Stimulated activated naive CD8-positive, alpha-beta T cell treated with anti-CD3 and anti-CD28 coated beads, Interleukin-15, amount 100 ng/mL, for 72 hours (primary cell): ENCODE measurements at regions not wholly inside any gene's neighbourhood (a gene's known extent, or its start where the extent isn't known, plus 50 kb on each side); places are given as distances from the start of the nearest gene placed in this dataset.
"Not testable (repeated sequence)": the region's sequence is repeated elsewhere in the genome, so short reads cannot be mapped to it uniquely, and the experiment has no call there.

Source experiments
- ATAC-seq: fragments of 150-1000 bp; cut with Tn5 transposase; 2 replicates; pipeline ENCODE4 v1.10.0; 2021; ENCODE audit warnings: mild to moderate bottlenecking, moderate library complexity
- DNase-seq, 2 donors: peaks; one replicate each; pipeline ENCODE4 v3.0.0; 2021 to 2022
- H3K27ac Mint-ChIP-seq, 2 donors: one replicate each; pipeline ENCODE4 v1.8.0; 2022; ENCODE audit warnings: mild to moderate bottlenecking in 2 of 2, mixed read lengths in 2 of 2, moderate library complexity in 2 of 2
- H3K27me3 Mint-ChIP-seq: one replicate; pipeline ENCODE4 v1.8.0; 2022; ENCODE audit warnings: mixed read lengths
- H3K4me1 Mint-ChIP-seq: one replicate; pipeline ENCODE4 v1.8.0; 2022; ENCODE audit warnings: mild to moderate bottlenecking, mixed read lengths
- H3K4me3 Mint-ChIP-seq, 2 donors: one replicate each; pipeline ENCODE4 v1.8.0; 2022; ENCODE audit warnings: mild to moderate bottlenecking in 2 of 2, mixed read lengths in 2 of 2, moderate library complexity in 1 of 2
- H3K9me3 Mint-ChIP-seq, 2 donors: one replicate each; pipeline ENCODE4 v1.8.0; 2022; ENCODE audit warnings: mixed read lengths in 2 of 2

GRCh38 chr18:78786776-78787175 is 192.8 kb upstream of the SALL3 start:
- peaks cover 9% of the 10 kb centered on the region for H3K27me3 Mint-ChIP-seq
- no peak for ATAC-seq
- H3K4me3 Mint-ChIP-seq, result no peak overlapping the region
- H3K27ac Mint-ChIP-seq, result no peak overlapping the region
- H3K9me3 Mint-ChIP-seq, result no peaks in the 10 kb centered on the region
- no peaks in the 10 kb centered on the region for H3K4me1 Mint-ChIP-seq
- no peak for DNase-seq

- ATAC-seq, result no peak
Measured at GRCh38 chr18:78787751-78788150, 191.9 kb upstream of the SALL3 start.

GRCh38 chr18:78788161-78788560 is 191.5 kb upstream of the SALL3 start:
- H3K4me1 Mint-ChIP-seq, result no peaks in the 10 kb centered on the region
- H3K27ac Mint-ChIP-seq, result no peak overlapping the region
- H3K9me3 Mint-ChIP-seq, result no peaks in the 10 kb centered on the region
- ATAC-seq, result no peak
- H3K27me3 Mint-ChIP-seq, result peaks cover 9% of the 10 kb centered on the region
- DNase-seq, result no peak
- H3K4me3 Mint-ChIP-seq, result no peak overlapping the region

More at GRCh38 chr18:78787751-78788150, 191.9 kb upstream of the SALL3 start:
- Mint-ChIP-seq H3K27me3 (peaks cover 9% of the 10 kb centered on the region), H3K4me3 (no peak overlapping the region), H3K27ac (no peak overlapping the region), H3K4me1 (no peaks in the 10 kb centered on the region), H3K9me3 (no peaks in the 10 kb centered on the region)
- no peak for DNase-seq

GRCh38 chr18:78789850-78790249 is 189.8 kb upstream of the SALL3 start:
- DNase-seq (no peak), ATAC-seq (no peak)
- Mint-ChIP-seq H3K4me1 (no peaks in the 10 kb centered on the region), H3K27ac (no peak overlapping the region), H3K27me3 (peaks cover 9% of the 10 kb centered on the region), H3K9me3 (no peaks in the 10 kb centered on the region), H3K4me3 (no peak overlapping the region)

- Mint-ChIP-seq H3K9me3 (no peaks in the 10 kb centered on the region), H3K27ac (peak overlapping the region in 1 of 2 donors; percentile 19), H3K4me3 (no peak overlapping the region), H3K4me1 (no peaks in the 10 kb centered on the region), H3K27me3 (peaks cover 9% of the 10 kb centered on the region)
- no peak for DNase-seq
- peak; percentile 20 for ATAC-seq
Measured at GRCh38 chr18:78790511-78790910, 189.1 kb upstream of the SALL3 start.

- Mint-ChIP-seq H3K4me1 (no peaks in the 10 kb centered on the region), H3K4me3 (no peak overlapping the region), H3K27ac (no peak overlapping the region), H3K27me3 (peaks cover 9% of the 10 kb centered on the region), H3K9me3 (no peaks in the 10 kb centered on the region)
- DNase-seq (no peak), ATAC-seq (no peak)
Measured at GRCh38 chr18:78790960-78791359, 188.7 kb upstream of the SALL3 start.

GRCh38 chr18:78792094-78792493 is 187.5 kb upstream of the SALL3 start:
- no peak overlapping the region for H3K4me3 Mint-ChIP-seq
- DNase-seq (no peak), ATAC-seq (no peak)
- no peaks in the 10 kb centered on the region for H3K4me1 Mint-ChIP-seq
- no peak overlapping the region for H3K27ac Mint-ChIP-seq
- no peaks in the 10 kb centered on the region for H3K9me3 Mint-ChIP-seq
- H3K27me3 Mint-ChIP-seq, result peaks cover 9% of the 10 kb centered on the region

GRCh38 chr18:78792736-78793135 is 186.9 kb upstream of the SALL3 start:
- H3K27ac Mint-ChIP-seq, result no peak overlapping the region
- H3K4me3 Mint-ChIP-seq, result no peak overlapping the region
- no peaks in the 10 kb centered on the region for H3K4me1 Mint-ChIP-seq

GRCh38 chr18:78793313-78794070 is 186.1 kb upstream of the SALL3 start:
- Mint-ChIP-seq H3K27me3 (peaks cover 9% of the 10 kb centered on the region), H3K9me3 (no peaks in the 10 kb centered on the region), H3K27ac (no peak overlapping the region), H3K4me1 (no peaks in the 10 kb centered on the region), H3K4me3 (no peak overlapping the region)
- ATAC-seq (no peak), DNase-seq (no peak)

More at GRCh38 chr18:78792736-78793135, 186.9 kb upstream of the SALL3 start:
- ATAC-seq, result no peak
- Mint-ChIP-seq H3K9me3 (no peaks in the 10 kb centered on the region), H3K27me3 (peaks cover 9% of the 10 kb centered on the region)
- DNase-seq, result no peak

GRCh38 chr18:78794071-78794430 is 185.6 kb upstream of the SALL3 start:
- Mint-ChIP-seq H3K27ac (no peak overlapping the region), H3K9me3 (no peaks in the 10 kb centered on the region), H3K4me1 (no peaks in the 10 kb centered on the region), H3K27me3 (peaks cover 9% of the 10 kb centered on the region), H3K4me3 (no peak overlapping the region)
- ATAC-seq, result no peak
- no peak for DNase-seq

- ATAC-seq, result no peak
Measured at GRCh38 chr18:78796693-78797455, 182.7 kb upstream of the SALL3 start.

GRCh38 chr18:78797499-78797898 is 182.1 kb upstream of the SALL3 start:
- Mint-ChIP-seq H3K27ac (no peak overlapping the region), H3K27me3 (no peaks in the 10 kb centered on the region), H3K4me1 (no peaks in the 10 kb centered on the region), H3K9me3 (no peaks in the 10 kb centered on the region), H3K4me3 (no peak overlapping the region)
- DNase-seq (no peak), ATAC-seq (no peak)

More at GRCh38 chr18:78796693-78797455, 182.7 kb upstream of the SALL3 start:
- H3K4me3 Mint-ChIP-seq, result no peak overlapping the region
- no peak overlapping the region for H3K27ac Mint-ChIP-seq
- H3K4me1 Mint-ChIP-seq, result no peaks in the 10 kb centered on the region
- H3K9me3 Mint-ChIP-seq, result no peaks in the 10 kb centered on the region
- DNase-seq, result no peak
- H3K27me3 Mint-ChIP-seq, result no peaks in the 10 kb centered on the region

GRCh38 chr18:78798402-78799175 is 181.0 kb upstream of the SALL3 start:
- ATAC-seq, result peak; percentile 39
- H3K27ac Mint-ChIP-seq, result no peak overlapping the region
- no peaks in the 10 kb centered on the region for H3K9me3 Mint-ChIP-seq
- no peaks in the 10 kb centered on the region for H3K27me3 Mint-ChIP-seq
- DNase-seq, result no peak
- no peak overlapping the region for H3K4me3 Mint-ChIP-seq
- H3K4me1 Mint-ChIP-seq, result no peaks in the 10 kb centered on the region

GRCh38 chr18:78799382-78800089 is 180.1 kb upstream of the SALL3 start:
- ATAC-seq, result peak; percentile 33
- no peaks in the 10 kb centered on the region for H3K27me3 Mint-ChIP-seq

GRCh38 chr18:78800102-78800851 is 179.3 kb upstream of the SALL3 start:
- H3K4me1 Mint-ChIP-seq, DNase-seq, H3K27me3 Mint-ChIP-seq, ATAC-seq, H3K9me3 Mint-ChIP-seq, H3K4me3 Mint-ChIP-seq, H3K27ac Mint-ChIP-seq: not testable (repeated sequence)

More at GRCh38 chr18:78799382-78800089, 180.1 kb upstream of the SALL3 start:
- Mint-ChIP-seq H3K4me3 (no peak overlapping the region), H3K27ac (peak overlapping the region in 1 of 2 donors; percentile 16), H3K4me1 (no peaks in the 10 kb centered on the region), H3K9me3 (no peaks in the 10 kb centered on the region)
- no peak for DNase-seq
